Thymus (tissue), 11 donors: ENCODE measurements at regions not wholly inside any gene's neighbourhood (a gene's known extent, or its start where the extent isn't known, plus 50 kb on each side); places are given as distances from the start of the nearest gene placed in this dataset.

Experiments used
- DNase-seq, 9 donors: peaks; one replicate each; pipeline ENCODE4 v3.0.0-alpha.2; 2013; ENCODE audit warnings: low spot score in 9 of 9, low read depth in 6 of 9, missing footprints in 1 of 9
- H3K27ac ChIP-seq, 2 donors: one replicate each; pipeline ENCODE4 v1.5.1; 2013; ENCODE audit warnings: control low read depth in 1 of 2, low read depth in 1 of 2, low read length in 1 of 2, mild to moderate bottlenecking in 1 of 2, moderate library complexity in 1 of 2
- H3K27me3 ChIP-seq, 2 donors: one replicate each; pipeline ENCODE4 v1.5.1; 2013; ENCODE audit warnings: low read length in 1 of 2; ENCODE audit not compliant: control insufficient read depth in 2 of 2, insufficient read depth in 1 of 2
- H3K36me3 ChIP-seq, 2 donors: one replicate each; pipeline ENCODE4 v1.5.1; 2013; ENCODE audit warnings: low read length in 1 of 2, mild to moderate bottlenecking in 1 of 2, moderate library complexity in 1 of 2; ENCODE audit not compliant: control insufficient read depth in 2 of 2, insufficient read depth in 2 of 2
- H3K4me1 ChIP-seq, 2 donors: one replicate each; pipeline ENCODE4 v1.5.1; 2013; ENCODE audit warnings: low read length in 2 of 2; ENCODE audit not compliant: control insufficient read depth in 2 of 2, insufficient read depth in 2 of 2
- H3K4me3 ChIP-seq, 2 donors: one replicate each; pipeline ENCODE4 v1.5.1; 2013; ENCODE audit warnings: low read length in 2 of 2, control low read depth in 1 of 2, mild to moderate bottlenecking in 1 of 2
- H3K9me3 ChIP-seq, 2 donors: one replicate each; pipeline ENCODE4 v1.5.1; 2013; ENCODE audit warnings: low read length in 1 of 2, mild to moderate bottlenecking in 1 of 2; ENCODE audit not compliant: control insufficient read depth in 2 of 2, insufficient read depth in 1 of 2
- WGBS: extraction: QIAGEN DNeasy Blood & Tissue Kit; methylation state at CpG from one replicate; pipeline ENCODE4 v1.1.7; 2013; 5-methylcytosine and 5-hydroxymethylcytosine counted together
- donor health status: healthy.

GRCh38 chr4:123953566-123953965 is 557.0 kb downstream of the SPRY1 start:
- no peaks in the 10 kb centered on the region for H3K27me3 ChIP-seq
- no peak overlapping the region for H3K27ac ChIP-seq
- 96% methylated on average over 3 of the region's 3 CpGs for WGBS
- H3K4me1 ChIP-seq = no peaks in the 10 kb centered on the region
- H3K36me3 ChIP-seq = no peaks in the 10 kb centered on the region
- peaks cover 0 to 2% of the 10 kb centered on the region in 2 donors for H3K9me3 ChIP-seq
- DNase-seq = no peak
- H3K4me3 ChIP-seq = no peak overlapping the region

DNA sequence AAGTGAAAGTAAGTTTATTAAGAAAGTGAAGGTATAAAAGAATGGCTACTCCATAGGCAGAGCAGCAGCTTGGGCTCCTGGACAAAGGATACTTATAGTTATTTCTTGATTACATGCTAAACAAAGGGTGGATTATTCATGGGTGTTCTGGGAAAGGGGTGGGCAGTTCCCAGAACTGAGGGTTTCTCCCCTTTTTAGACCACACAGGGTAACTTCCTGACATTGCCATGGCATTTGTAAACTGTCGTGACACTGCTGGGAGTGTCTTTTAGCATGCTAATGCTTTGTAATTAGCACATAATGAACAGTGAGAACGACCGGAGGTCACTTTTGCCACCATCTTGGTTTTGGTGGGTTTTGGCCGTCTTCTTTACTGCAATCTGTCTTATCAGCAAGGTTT is 557.6 kb downstream of the SPRY1 start:
- Histone ChIP-seq H3K27me3 (no peaks in the 10 kb centered on the region), H3K4me1 (no peaks in the 10 kb centered on the region)
- 98% methylated on average over 4 of the region's 4 CpGs for WGBS

GRCh38 chr4:123955167-123955800 is 558.7 kb downstream of the SPRY1 start:
- Histone ChIP-seq H3K27ac (no peak overlapping the region), H3K36me3 (no peaks in the 10 kb centered on the region), H3K27me3 (no peaks in the 10 kb centered on the region), H3K4me1 (no peaks in the 10 kb centered on the region), H3K9me3 (peaks cover 0 to 2% of the 10 kb centered on the region in 2 donors), H3K4me3 (no peak overlapping the region)
- DNase-seq = no peak
- 99% methylated on average over 3 of the region's 3 CpGs for WGBS

More for the DNA sequence above, 557.6 kb downstream of the SPRY1 start:
- no peak overlapping the region for H3K27ac ChIP-seq
- no peak overlapping the region for H3K4me3 ChIP-seq
- DNase-seq = no peak
- H3K36me3 ChIP-seq = no peaks in the 10 kb centered on the region
- H3K9me3 ChIP-seq = peaks cover 0 to 2% of the 10 kb centered on the region in 2 donors

DNA sequence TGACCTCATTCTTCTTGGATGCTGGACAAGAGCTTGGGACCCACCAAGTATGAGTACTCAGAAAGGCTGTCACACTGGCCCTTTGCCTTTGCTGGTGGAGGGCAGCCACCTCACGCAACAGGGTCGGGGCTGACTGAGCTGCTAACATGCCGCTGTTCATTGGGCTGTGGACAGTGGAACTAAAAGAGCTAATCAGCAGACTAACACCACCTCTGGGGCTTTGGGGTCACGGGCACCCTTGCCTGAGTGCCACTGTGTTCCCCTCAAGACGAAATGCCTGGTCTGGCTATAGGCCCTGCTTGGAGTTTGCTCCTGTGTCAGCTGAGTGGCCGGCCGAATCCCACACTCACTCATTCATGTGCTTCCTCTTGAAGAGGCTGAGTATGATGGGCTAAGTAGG is 559.6 kb downstream of the SPRY1 start:
- Histone ChIP-seq H3K27me3 (no peaks in the 10 kb centered on the region), H3K36me3 (no peaks in the 10 kb centered on the region), H3K4me1 (no peaks in the 10 kb centered on the region), H3K9me3 (peaks cover 0 to 2% of the 10 kb centered on the region in 2 donors), H3K27ac (no peak overlapping the region), H3K4me3 (no peak overlapping the region)
- WGBS = 96% methylated on average over 7 of the region's 7 CpGs
- no peak for DNase-seq

- no peak overlapping the region for H3K27ac ChIP-seq
- no peak overlapping the region for H3K4me3 ChIP-seq
- no peak for DNase-seq
- 92% methylated on average over 4 of the region's 4 CpGs for WGBS
- H3K36me3 ChIP-seq = no peaks in the 10 kb centered on the region
- no peaks in the 10 kb centered on the region for H3K9me3 ChIP-seq
- no peaks in the 10 kb centered on the region for H3K27me3 ChIP-seq
- H3K4me1 ChIP-seq = no peaks in the 10 kb centered on the region
These were observed 570.6 kb downstream of the SPRY1 start for GRCh38 chr4:123966990-123967769.

DNA sequence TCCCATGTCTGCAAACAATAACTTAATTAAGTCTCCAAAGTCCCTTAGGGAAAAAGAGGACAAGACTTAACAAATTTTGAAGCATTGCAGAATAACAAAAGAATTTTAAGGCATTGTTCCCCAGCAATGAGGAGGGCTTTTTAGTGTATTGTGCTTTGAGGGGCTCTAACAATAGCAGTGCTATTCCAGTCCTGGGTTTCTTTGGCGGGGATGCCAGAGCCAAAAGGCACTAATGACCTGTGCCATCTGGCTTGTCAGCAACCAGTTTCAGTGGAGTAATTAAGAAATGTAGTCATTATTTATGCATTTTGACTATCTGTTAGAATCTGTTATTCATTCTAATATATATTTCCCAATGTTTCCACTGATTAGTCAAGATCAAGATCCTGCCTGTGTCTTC is 575.4 kb downstream of the SPRY1 start:
- DNase-seq = no peak
- Histone ChIP-seq H3K9me3 (no peaks in the 10 kb centered on the region), H3K4me1 (peaks cover 0 to 5% of the 10 kb centered on the region in 2 donors), H3K27ac (no peak overlapping the region), H3K27me3 (no peaks in the 10 kb centered on the region), H3K36me3 (no peaks in the 10 kb centered on the region), H3K4me3 (no peak overlapping the region)
- 93% methylated on average over 1 of the region's 1 CpG for WGBS

DNA sequence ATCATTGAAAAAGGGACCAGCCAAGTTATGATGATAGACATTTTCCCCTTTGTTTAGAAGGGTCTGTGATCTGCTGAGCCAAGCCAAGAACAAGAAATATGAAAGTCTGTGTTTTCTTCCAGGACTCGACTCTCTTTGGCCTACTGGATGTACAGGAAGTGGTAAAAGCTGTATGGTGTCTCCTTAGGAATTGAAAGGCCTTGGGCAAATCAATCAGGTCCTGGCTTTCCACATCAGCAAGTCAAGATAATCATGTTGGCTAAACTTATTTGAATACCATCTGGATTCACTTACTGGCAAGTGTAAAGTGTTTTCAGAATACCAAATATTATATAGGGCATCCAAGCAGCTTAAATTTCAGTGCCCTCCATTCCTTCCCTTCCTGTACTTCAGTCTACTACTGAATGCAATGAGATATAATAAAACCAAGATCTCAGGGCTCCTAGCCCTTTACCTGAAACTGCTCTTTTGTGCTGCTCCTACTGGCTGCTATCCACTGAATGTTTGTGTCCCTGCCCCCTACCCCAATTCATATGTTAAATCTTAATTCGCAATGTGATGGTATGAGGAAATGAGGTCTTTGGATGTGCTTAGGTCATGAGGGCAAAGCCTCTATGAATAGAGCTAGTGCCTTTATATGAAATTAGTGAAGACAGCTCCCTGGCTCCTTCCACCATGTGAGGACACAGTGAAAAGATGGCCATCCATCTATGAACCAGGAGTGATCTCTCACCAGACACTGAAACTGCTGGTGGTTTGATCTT is 578.0 kb downstream of the SPRY1 start:
- no peaks in the 10 kb centered on the region for H3K27me3 ChIP-seq
- 89% methylated on average over 2 of the region's 2 CpGs for WGBS
- no peaks in the 10 kb centered on the region for H3K9me3 ChIP-seq
- no peak for DNase-seq
- no peak overlapping the region for H3K4me3 ChIP-seq
- peaks cover 0 to 5% of the 10 kb centered on the region in 2 donors for H3K4me1 ChIP-seq
- no peaks in the 10 kb centered on the region for H3K36me3 ChIP-seq
- no peak overlapping the region for H3K27ac ChIP-seq

GRCh38 chr4:123976285-123976684 is 579.7 kb downstream of the SPRY1 start:
- no peaks in the 10 kb centered on the region for H3K27me3 ChIP-seq
- H3K4me3 ChIP-seq = no peak overlapping the region
- H3K9me3 ChIP-seq = no peaks in the 10 kb centered on the region
- peaks cover 0 to 5% of the 10 kb centered on the region in 2 donors for H3K4me1 ChIP-seq
- DNase-seq = peak; percentile 8 to 77 (median 34)
- WGBS = 49% methylated on average over 7 of the region's 7 CpGs
- H3K27ac ChIP-seq = peak overlapping the region in 1 of 2 donors; percentile 26
- no peaks in the 10 kb centered on the region for H3K36me3 ChIP-seq

DNA sequence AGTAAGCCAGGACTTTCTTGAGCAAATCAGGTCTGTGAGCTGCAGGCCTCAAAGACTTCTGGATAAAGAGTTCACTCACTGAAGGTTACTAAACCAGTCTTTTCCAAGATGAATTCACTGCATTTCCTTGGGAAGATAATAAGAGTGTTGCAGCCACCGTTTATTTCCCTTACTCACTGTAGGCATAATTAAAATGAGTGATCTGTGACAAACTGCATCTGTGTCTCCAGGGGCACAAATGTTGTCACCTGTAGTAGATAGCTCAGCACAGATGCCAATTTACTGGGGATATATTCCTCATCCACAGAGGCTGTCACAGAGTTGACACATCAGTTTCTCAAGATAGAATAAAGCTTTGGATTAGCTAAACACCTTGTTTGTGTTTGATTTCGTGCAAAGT is 580.2 kb downstream of the SPRY1 start:
- Histone ChIP-seq H3K4me1 (peaks cover 0 to 5% of the 10 kb centered on the region in 2 donors), H3K9me3 (no peaks in the 10 kb centered on the region), H3K27ac (no peak overlapping the region), H3K36me3 (no peaks in the 10 kb centered on the region), H3K4me3 (no peak overlapping the region), H3K27me3 (no peaks in the 10 kb centered on the region)
- DNase-seq = no peak
- 67% methylated on average over 2 of the region's 2 CpGs for WGBS
